ENCODE measurements at regions not wholly inside any gene's neighbourhood (a gene's known extent, or its start where the extent isn't known, plus 50 kb on each side); places are given as distances from the start of the nearest gene placed in this dataset.

GRCh38 chr5:135169753-135170152 lies 135.7 kb upstream of the PITX1 start:
- TF ChIP-seq PML (IDR thresholded peaks at IDR 0.05; ENCODE audit: low read length) (no peak), POLR2A (IDR thresholded peaks at IDR 0.05; ENCODE audit: low read depth, low read length) (no peak), ESRRA (IDR thresholded peaks at IDR 0.05; ENCODE audit: low read length) (no peak), REST (IDR thresholded peaks at IDR 0.05; ENCODE audit: low read depth, low read length) (no peak), SMC3 (IDR thresholded peaks at IDR 0.05; ENCODE audit: borderline replicate concordance, low read length) (no peak), POLR2AphosphoS5 (IDR thresholded peaks at IDR 0.05; ENCODE audit: low read length) (no peak), FOS (IDR thresholded peaks at IDR 0.05; ENCODE audit: borderline replicate concordance, extremely low read depth, insufficient read length) (no peak), ZBTB40 (IDR thresholded peaks at IDR 0.05; ENCODE audit: borderline replicate concordance) (no peak), CTCF (IDR thresholded peaks at IDR 0.05 in 2 of 3, conservative IDR thresholded peaks at IDR 0.05 in 1 of 3; ENCODE audit: control insufficient read depth in 2 of 3, extremely low read depth in 1 of 3, insufficient read depth in 1 of 3, low read depth in 3 of 3, low read length in 3 of 3) (no peak)
